ENCODE measurements at regions not wholly inside any gene's neighbourhood (a gene's known extent, or its start where the extent isn't known, plus 50 kb on each side); places are given as distances from the start of the nearest gene placed in this dataset.

DNA sequence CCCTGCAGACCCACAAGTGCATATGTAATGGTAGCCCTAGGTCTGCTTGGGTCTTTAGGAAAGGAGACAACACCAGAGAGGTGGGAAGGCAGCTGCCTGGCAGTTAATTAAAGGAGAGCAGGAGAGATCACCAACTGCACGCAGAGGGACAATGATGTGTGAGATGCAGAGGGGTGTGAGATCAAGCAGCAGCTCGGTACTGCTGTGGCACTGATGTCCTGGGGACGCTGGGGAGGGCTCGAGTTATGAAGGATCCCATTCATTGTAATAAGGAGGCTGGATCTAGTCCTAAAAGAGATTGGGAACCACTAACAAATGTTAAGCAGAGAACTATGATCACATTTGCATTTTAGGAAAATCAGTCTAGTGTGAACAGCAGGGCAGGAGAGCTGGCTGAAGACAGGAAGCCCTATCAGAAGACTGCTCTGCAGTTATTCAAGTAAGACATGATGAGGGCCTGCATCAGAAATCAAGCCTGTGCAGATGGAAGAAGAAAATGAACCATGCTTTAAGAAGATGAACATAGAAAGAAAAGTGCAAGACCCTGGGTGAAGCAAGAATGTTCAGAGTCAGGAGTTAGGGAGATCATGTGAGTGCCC, 80.4 kb downstream of the DLEU7 start:
- TF ChIP-seq, protein P1, sequence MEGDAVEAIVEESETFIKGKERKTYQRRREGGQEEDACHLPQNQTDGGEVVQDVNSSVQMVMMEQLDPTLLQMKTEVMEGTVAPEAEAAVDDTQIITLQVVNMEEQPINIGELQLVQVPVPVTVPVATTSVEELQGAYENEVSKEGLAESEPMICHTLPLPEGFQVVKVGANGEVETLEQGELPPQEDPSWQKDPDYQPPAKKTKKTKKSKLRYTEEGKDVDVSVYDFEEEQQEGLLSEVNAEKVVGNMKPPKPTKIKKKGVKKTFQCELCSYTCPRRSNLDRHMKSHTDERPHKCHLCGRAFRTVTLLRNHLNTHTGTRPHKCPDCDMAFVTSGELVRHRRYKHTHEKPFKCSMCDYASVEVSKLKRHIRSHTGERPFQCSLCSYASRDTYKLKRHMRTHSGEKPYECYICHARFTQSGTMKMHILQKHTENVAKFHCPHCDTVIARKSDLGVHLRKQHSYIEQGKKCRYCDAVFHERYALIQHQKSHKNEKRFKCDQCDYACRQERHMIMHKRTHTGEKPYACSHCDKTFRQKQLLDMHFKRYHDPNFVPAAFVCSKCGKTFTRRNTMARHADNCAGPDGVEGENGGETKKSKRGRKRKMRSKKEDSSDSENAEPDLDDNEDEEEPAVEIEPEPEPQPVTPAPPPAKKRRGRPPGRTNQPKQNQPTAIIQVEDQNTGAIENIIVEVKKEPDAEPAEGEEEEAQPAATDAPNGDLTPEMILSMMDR (IDR thresholded peaks at IDR 0.05), result no peak
- no peak for TF ChIP-seq POLR2AphosphoS5 (IDR thresholded peaks at IDR 0.05)
